ENCODE measurements at regions not wholly inside any gene's neighbourhood (a gene's known extent, or its start where the extent isn't known, plus 50 kb on each side); places are given as distances from the start of the nearest gene placed in this dataset.

DNA sequence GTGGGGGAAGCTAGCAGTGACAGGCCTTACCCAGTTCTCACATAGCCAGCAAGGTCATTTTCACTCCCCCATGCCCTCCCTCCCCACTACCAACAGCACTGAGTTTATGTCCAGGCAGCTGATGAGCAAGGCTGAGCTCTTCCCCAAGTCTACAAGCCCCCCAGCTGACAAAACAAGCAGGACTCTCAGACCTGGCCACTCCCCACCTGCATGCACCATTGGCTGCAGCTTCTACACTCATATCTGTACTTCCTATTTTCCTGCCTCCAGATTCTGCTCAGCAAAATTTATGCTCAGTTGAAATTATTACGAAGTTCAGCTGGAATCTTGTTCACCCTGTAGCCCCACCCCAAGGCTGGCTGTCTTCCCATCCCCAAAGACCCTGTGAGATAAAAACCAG, 339.3 kb downstream of the ARL6IP6 start:
- TF ChIP-seq CTCF (IDR thresholded peaks at IDR 0.05): no peak
- TF ChIP-seq POLR2A (IDR thresholded peaks at IDR 0.05; ENCODE audit: low read depth): no peak
- TF ChIP-seq EP300 (IDR thresholded peaks at IDR 0.05): no peak
